ENCODE measurements at regions not wholly inside any gene's neighbourhood (a gene's known extent, or its start where the extent isn't known, plus 50 kb on each side); places are given as distances from the start of the nearest gene placed in this dataset.

GRCh38 chr16:59169168-59169567 lies 435.1 kb upstream of the GOT2 start:
- TF ChIP-seq POLR2A (IDR thresholded peaks at IDR 0.05) (no peak), CTCF (IDR thresholded peaks at IDR 0.05) (no peak)

All from lower leg skin (tissue), 3 donors.